DMS79 treated with DMSO at 0.1 percent for 48 hours (cell line): ENCODE measurements at regions not wholly inside any gene's neighbourhood (a gene's known extent, or its start where the extent isn't known, plus 50 kb on each side); places are given as distances from the start of the nearest gene placed in this dataset.
A peak's percentile ranks its signal among the peaks of the same experiment; 100 is the strongest.

Source experiments
- DNase-seq: peaks from one replicate; lab custom pipeline; 2025; lab: John Stamatoyannopoulos, UW

GRCh38 chr3:159534496-159534895 lies 454.1 kb upstream of the IL12A start:
- DNase-seq = no peak

- no peak for DNase-seq
These were observed 451.8 kb upstream of the IL12A start for GRCh38 chr3:159536876-159537275.

- no peak for DNase-seq
These were observed 450.1 kb upstream of the IL12A start for GRCh38 chr3:159538507-159538906.

GRCh38 chr3:159540882-159541495 lies 447.6 kb upstream of the IL12A start:
- no peak for DNase-seq

- no peak for DNase-seq
These were observed 439.8 kb upstream of the IL12A start for GRCh38 chr3:159548675-159549335.

- DNase-seq = no peak
These were observed 433.4 kb upstream of the IL12A start for GRCh38 chr3:159555205-159555604.

GRCh38 chr3:159559771-159560170 lies 428.9 kb upstream of the IL12A start:
- DNase-seq = no peak

GRCh38 chr3:159560214-159560979 lies 428.2 kb upstream of the IL12A start:
- DNase-seq = no peak

- DNase-seq = no peak
These were observed 423.3 kb upstream of the IL12A start for GRCh38 chr3:159565313-159565712.

- DNase-seq = no peak
These were observed 405.0 kb upstream of the IL12A start for GRCh38 chr3:159583662-159584061.

GRCh38 chr3:159584421-159584820 lies 404.2 kb upstream of the IL12A start:
- DNase-seq = no peak

GRCh38 chr3:159586571-159587202 lies 401.9 kb upstream of the IL12A start:
- DNase-seq = no peak

- DNase-seq = no peak
These were observed 394.6 kb upstream of the IL12A start for GRCh38 chr3:159593927-159594605.

- no peak for DNase-seq
These were observed 388.3 kb upstream of the IL12A start for GRCh38 chr3:159600291-159600690.

GRCh38 chr3:159604151-159604581 lies 384.5 kb upstream of the IL12A start:
- peak; percentile 46 for DNase-seq

GRCh38 chr3:159605101-159605500 lies 383.5 kb upstream of the IL12A start:
- no peak for DNase-seq

GRCh38 chr3:159605776-159606175 lies 382.9 kb upstream of the IL12A start:
- DNase-seq = no peak

- no peak for DNase-seq
These were observed 380.8 kb upstream of the IL12A start for GRCh38 chr3:159607856-159608255.

- DNase-seq = no peak
These were observed 380.3 kb upstream of the IL12A start for GRCh38 chr3:159608311-159608710.

- DNase-seq = no peak
These were observed 379.0 kb upstream of the IL12A start for GRCh38 chr3:159609625-159610024.

- DNase-seq = no peak
These were observed 372.3 kb upstream of the IL12A start for GRCh38 chr3:159616234-159616825.
